GM21390 (cell line): ENCODE measurements at regions not wholly inside any gene's neighbourhood (a gene's known extent, or its start where the extent isn't known, plus 50 kb on each side); places are given as distances from the start of the nearest gene placed in this dataset.
"Not testable (repeated sequence)": the region's sequence is repeated elsewhere in the genome, so short reads cannot be mapped to it uniquely, and the experiment has no call there.

ENCODE experiments used
- ATAC-seq: cut with Tn5 transposase; IDR thresholded peaks from one replicate; pipeline ENCODE4 v1.9.1; 2021; ENCODE audit not compliant: unreplicated experiment

DNA sequence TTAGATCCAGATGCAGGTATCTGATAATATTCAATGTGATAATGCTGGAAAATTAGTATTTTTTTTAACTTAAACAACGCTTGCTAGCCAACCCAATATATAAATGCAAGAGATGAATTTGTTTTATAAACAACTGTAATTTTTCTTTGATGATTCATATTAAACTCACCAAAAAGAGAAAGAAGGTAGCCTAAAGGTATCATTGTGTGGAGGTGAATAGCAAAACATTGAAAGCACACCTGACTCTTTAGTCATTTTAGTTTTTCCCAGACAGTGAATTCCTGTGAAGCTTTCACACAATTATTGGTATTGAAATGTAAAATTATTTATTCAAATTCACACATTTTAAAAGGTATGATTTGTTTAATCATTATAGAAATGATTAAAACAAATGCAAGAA lies 424.0 kb downstream of the NR4A2 start:
- ATAC-seq: no peak

- ATAC-seq: no peak
These were observed 425.3 kb downstream of the NR4A2 start for GRCh38 chr2:155907211-155907610.

- ATAC-seq: no peak
These were observed 426.9 kb downstream of the NR4A2 start for GRCh38 chr2:155905657-155906056.

GRCh38 chr2:155904720-155905119 lies 427.8 kb downstream of the NR4A2 start:
- ATAC-seq: no peak

- ATAC-seq: no peak
These were observed 429.9 kb downstream of the NR4A2 start for GRCh38 chr2:155902635-155903034.

GRCh38 chr2:155895016-155895415 lies 437.5 kb downstream of the NR4A2 start:
- no peak for ATAC-seq

DNA sequence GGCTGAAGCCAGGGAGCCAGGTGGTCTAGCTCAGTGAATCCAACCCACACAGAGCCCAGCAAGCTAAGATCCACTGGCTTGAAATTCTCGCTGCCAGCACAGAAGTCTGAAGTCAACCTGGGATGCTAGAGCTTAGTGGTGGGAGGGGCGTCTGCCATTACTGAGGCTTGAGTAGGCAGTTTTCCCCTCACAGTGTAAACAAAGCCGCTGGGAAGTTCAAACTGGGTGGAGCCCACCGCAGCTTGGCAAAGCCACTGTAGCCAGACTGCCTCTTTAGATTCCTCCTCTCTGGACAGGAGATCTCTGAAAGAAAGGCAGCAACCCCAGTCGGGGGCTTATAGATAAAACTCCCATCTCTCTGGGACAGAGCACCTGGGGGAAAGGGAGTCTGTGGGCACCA lies 452.1 kb downstream of the NR4A2 start:
- not testable (repeated sequence) for ATAC-seq

DNA sequence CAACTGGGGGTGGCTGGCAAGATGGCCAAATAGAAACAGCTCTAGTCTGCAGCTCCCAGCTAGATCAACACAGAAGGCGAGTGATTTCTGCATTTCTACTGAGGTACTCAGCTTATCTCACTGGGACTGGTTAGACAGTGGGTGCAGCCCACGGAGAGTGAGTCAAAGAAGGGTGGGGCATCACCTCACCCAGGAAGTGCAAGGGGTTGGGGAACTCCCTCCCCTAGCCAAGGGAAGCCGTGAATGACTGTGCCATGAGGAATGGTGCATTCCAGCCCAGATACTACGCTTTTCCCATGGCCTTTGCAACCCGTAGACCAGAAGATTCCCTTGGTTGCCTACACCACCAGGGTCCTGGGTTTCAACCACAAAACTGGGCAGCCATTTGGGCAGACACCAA lies 452.6 kb downstream of the NR4A2 start:
- not testable (repeated sequence) for ATAC-seq

DNA sequence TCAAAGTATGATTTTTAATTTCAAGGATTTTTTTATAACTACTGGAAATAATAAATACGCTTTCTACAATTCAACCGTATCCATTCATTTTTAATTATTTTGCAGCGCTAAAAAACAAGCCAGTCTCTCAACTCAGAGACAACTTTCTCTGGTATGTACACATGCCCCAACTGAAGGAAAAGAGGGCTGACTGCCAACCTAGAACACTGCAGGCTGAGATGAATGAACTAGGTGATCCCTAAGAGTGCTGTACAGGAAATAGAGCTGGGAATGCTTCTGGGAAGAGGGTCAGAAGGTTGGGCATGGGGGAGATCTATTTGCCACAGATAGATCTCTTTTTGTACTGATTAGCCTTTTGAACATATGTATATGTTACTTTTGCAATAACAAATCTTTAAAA lies 460.1 kb downstream of the NR4A2 start:
- no peak for ATAC-seq

- ATAC-seq: no peak
These were observed 460.6 kb downstream of the NR4A2 start for GRCh38 chr2:155871940-155872339.

DNA sequence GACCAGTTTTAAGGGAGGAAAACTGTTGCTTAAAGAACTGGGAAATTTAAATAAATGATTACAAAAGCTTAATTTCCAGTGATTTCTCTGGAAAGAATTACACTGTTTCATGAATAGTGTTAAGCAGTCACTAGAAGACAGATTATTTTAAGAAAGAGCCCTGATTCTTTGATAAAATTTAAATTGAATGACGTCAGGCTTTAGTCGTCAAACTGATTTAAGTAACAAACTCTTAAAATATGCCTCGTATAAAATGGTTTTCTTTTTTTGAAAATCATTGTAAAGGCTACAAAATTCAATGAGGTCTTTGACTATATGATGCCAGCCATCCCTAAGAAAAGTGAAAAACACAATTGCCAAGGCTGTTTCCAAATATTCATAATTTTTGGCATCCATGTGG lies 465.0 kb downstream of the NR4A2 start:
- ATAC-seq: no peak

GRCh38 chr2:155866477-155866876 lies 466.0 kb downstream of the NR4A2 start:
- ATAC-seq: no peak

DNA sequence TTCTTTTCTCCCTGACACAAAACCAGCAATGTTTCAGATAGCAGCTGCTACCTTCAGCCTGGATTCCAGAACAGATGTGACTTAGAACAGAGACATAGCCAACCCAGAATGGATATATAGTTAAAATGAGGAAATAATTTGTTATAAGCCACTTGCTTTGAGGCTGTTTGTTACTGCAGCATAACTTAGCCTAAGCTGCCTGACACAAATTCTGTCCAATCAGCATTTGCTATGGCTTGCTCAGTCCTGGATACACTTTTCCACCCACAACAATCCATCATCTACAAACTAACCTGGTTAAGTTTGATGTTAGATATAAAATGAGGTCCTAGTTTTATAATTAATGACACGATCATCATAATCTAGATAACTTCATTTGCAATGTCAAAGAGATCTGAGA lies 480.4 kb downstream of the NR4A2 start:
- no peak for ATAC-seq

DNA sequence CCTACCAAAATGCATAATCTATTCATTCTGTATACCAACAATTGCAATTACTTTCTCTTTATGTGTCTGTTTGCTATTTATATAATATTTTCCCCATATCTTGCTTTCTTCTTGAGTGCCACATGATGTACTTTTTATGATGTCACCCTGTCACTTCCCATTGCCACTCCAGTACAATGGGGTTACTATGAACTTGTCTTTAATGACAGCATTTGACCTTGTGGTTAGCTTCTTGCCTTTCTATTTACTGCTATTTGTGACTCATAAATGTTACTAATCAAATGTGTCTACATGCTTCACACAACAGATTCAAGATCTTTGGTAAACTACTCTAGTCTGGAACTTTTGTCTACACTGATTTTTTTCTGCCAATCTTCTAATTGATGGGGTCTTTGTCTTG lies 486.3 kb downstream of the NR4A2 start:
- ATAC-seq: no peak

- no peak for ATAC-seq
These were observed 488.1 kb downstream of the NR4A2 start for GRCh38 chr2:155844461-155844860.

GRCh38 chr2:155842103-155842502 lies 490.4 kb downstream of the NR4A2 start:
- ATAC-seq: no peak

GRCh38 chr2:155841442-155841841 lies 491.1 kb downstream of the NR4A2 start:
- ATAC-seq: no peak

DNA sequence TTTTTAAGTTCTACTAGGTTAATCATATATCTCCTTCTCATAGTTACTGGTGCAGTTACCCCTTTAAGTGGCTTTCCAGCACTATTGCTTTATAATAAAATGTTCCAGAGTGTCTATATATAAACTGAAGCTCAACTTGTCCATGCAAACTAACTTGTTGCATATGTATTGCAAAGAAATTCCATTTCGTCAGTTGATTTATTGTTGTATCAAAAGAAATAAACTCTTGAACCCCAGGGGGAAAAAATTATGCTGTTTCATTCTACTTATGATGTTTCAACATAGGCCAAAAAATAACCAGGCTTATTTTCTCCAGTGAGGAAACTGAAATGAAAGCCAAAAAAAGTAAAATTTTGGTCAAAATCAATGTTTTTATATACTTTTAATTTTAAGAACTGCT lies 491.9 kb downstream of the NR4A2 start:
- ATAC-seq: no peak

GRCh38 chr2:155839991-155840390 lies 492.5 kb downstream of the NR4A2 start:
- ATAC-seq: no peak

GRCh38 chr2:155839436-155839835 lies 493.1 kb downstream of the NR4A2 start:
- no peak for ATAC-seq

DNA sequence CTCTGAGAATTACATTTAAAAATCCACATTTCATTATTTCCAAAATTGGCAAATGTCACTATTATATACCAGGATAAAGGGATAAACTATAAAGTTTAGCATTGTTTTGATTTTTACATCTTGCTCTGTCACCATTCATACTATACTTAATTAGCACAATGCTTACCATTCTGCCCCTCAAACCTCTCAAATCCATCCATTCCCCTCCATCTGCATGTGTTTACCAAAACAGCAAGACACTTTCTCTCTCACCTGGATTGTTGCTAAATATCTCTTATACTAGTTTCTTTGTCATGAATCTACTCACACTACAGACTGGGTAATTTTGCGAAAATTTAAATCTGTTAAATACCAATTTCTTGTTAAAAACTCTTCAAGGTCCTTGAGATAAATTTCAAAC lies 496.1 kb downstream of the NR4A2 start:
- no peak for ATAC-seq

- ATAC-seq: no peak
These were observed 501.5 kb downstream of the NR4A2 start for GRCh38 chr2:155830817-155831579.

DNA sequence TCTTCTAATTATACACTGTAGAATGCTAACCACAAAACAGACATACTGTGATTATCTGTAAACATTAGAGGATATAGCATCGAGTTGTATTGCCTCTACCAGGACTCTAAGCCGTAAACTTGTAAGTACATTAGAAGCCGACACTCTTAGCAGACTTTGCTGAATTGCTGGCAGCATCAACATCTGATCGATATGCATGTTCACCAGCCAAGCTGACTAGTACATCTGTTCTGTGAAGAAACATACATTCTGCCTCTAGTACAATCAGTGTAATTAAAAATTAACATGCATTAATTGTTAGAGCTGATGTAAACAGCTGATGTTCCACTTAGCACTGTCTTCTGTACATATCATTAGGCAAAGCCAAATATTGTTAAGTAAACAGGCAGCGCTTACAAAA lies 502.2 kb downstream of the NR4A2 start:
- no peak for ATAC-seq
